ENCODE measurements at regions not wholly inside any gene's neighbourhood (a gene's known extent, or its start where the extent isn't known, plus 50 kb on each side); places are given as distances from the start of the nearest gene placed in this dataset.
"Not testable (repeated sequence)": the region's sequence is repeated elsewhere in the genome, so short reads cannot be mapped to it uniquely, and the experiment has no call there.

DNA sequence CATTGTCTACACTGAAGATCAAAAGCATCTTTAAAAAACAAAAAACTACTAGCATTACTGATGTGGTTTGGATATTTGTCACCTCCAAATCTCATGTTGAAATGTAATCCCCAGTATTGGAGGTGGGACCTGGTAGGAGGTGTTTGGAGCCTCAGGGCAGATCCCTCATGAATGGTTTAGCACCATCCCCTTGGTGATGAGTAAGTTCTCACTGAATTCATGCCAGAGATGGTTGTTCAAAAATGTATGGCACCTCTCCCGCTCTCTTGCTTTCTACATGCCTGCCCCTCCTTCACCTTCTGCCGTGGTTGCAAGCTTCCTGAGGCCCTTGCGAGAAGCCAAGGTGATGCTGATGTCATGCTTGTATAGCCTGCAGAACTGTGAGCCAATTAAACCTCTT is 136.6 kb upstream of the FHIT start:
- in situ Hi-C loops (cut with HindIII; ENCODE audit: low sequenced_read_pairs), result no loop called here
- no peak for DNase-seq (ENCODE audit: low read depth, low spot score)
- no peak for TF ChIP-seq CTCF (IDR thresholded peaks at IDR 0.05; ENCODE audit: low read depth, low read length)

DNA sequence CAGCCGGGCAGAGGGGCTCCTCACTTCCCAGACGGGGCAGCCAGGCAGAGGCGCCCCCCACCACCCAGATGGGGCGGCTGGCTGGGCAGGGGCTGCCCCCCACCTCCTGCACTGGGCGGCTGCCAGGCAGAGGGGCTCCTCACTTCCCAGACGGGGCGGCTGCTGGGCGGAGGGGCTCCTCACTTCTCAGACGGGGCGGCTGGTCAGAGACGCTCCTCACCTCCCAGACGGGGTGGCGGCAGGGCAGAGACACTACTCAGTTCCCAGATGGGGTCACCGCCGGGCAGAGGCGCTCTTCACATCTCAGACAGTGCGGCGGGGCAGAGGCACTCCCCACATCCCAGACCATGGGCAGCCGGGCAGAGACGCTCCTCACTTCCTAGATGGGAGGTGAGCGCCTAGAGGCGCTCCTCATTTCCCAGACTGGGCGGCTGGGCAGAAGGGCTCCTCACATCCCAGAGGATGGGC is 142.3 kb upstream of the FHIT start:
- in situ Hi-C loops (cut with HindIII; ENCODE audit: low sequenced_read_pairs); H3K4me3 ChIP-seq (ENCODE audit: low read depth, low read length); DNase-seq (ENCODE audit: low read depth, low spot score): not testable (repeated sequence)

More for the DNA sequence above, 136.6 kb upstream of the FHIT start:
- no peak overlapping the region for H3K4me3 ChIP-seq (ENCODE audit: low read depth, low read length)

DNA sequence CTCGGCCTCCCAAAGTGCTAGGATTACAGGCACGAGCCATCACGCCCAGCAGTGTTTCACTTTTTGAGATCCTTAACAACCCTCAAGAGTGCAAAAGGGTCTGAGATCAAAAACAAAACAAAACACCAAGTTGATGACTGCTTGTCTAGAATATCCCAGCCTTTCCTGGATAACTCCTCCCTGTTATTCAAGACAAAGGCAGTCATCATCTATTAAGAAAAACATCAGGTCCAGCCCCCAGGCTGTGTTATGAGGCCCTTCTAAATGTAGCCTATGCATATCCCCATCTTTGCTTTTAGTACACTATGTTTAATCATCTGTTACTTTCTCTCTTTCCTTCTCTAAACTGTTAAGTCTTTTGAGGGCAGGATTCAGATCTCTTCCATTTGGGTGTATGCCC is 150.1 kb upstream of the FHIT start:
- in situ Hi-C loops (cut with HindIII; ENCODE audit: low sequenced_read_pairs), result no loop called here
- TF ChIP-seq CTCF (IDR thresholded peaks at IDR 0.05; ENCODE audit: low read depth, low read length), result no peak
- no peak overlapping the region for H3K4me3 ChIP-seq (ENCODE audit: low read depth, low read length)
- no peak for DNase-seq (ENCODE audit: low read depth, low spot score)

GRCh38 chr3:61407397-61407796 is 154.0 kb upstream of the PTPRG start:
- in situ Hi-C loops (cut with HindIII; ENCODE audit: low sequenced_read_pairs), result no loop called here
- no peak for TF ChIP-seq CTCF (IDR thresholded peaks at IDR 0.05; ENCODE audit: low read depth, low read length)
- DNase-seq (ENCODE audit: low read depth, low spot score), result no peak
- H3K4me3 ChIP-seq (ENCODE audit: low read depth, low read length), result no peak overlapping the region

GRCh38 chr3:61409638-61410037 is 151.7 kb upstream of the PTPRG start:
- no peak for DNase-seq (ENCODE audit: low read depth, low spot score)
- no peak for TF ChIP-seq CTCF (IDR thresholded peaks at IDR 0.05; ENCODE audit: low read depth, low read length)
- H3K4me3 ChIP-seq (ENCODE audit: low read depth, low read length), result no peak overlapping the region
- in situ Hi-C loops (cut with HindIII; ENCODE audit: low sequenced_read_pairs), result no loop called here

- in situ Hi-C loops (cut with HindIII; ENCODE audit: low sequenced_read_pairs); H3K4me3 ChIP-seq (ENCODE audit: low read depth, low read length); DNase-seq (ENCODE audit: low read depth, low spot score): not testable (repeated sequence)
These were observed 151.0 kb upstream of the PTPRG start for GRCh38 chr3:61410358-61410757.

- no peak for TF ChIP-seq CTCF (IDR thresholded peaks at IDR 0.05; ENCODE audit: low read depth, low read length)
- no peak for DNase-seq (ENCODE audit: low read depth, low spot score)
- no peak overlapping the region for H3K4me3 ChIP-seq (ENCODE audit: low read depth, low read length)
- in situ Hi-C loops (cut with HindIII; ENCODE audit: low sequenced_read_pairs), result no loop called here
These were observed 150.2 kb upstream of the PTPRG start for GRCh38 chr3:61411009-61411662.

DNA sequence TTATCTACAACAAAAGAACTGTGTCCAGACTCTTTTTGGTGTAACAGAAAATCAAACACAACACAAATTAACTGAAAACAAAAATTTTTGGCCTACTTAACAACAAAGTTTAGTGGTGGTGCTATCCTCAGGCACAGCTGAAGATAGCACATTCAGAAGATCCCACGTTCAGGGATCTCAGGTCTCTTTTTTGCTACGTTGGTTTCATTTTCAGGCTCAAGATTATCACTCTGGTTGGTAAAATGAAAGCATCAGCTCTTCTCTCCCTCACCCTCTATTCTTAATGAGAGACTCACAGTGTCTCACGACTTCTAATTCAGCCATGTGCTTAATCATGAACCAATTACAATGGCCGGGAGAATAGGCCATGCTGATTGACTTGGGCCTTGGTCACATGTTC is 146.9 kb upstream of the PTPRG start:
- H3K4me3 ChIP-seq (ENCODE audit: low read depth, low read length), result no peak overlapping the region
- no peak for TF ChIP-seq CTCF (IDR thresholded peaks at IDR 0.05; ENCODE audit: low read depth, low read length)
- in situ Hi-C loops (cut with HindIII; ENCODE audit: low sequenced_read_pairs), result no loop called here
- no peak for DNase-seq (ENCODE audit: low read depth, low spot score)
